DMS79 (cell line): ENCODE measurements at regions not wholly inside any gene's neighbourhood (a gene's known extent, or its start where the extent isn't known, plus 50 kb on each side); places are given as distances from the start of the nearest gene placed in this dataset.

Experiments
- DNase-seq: peaks from one replicate; lab custom pipeline; 2025; lab: John Stamatoyannopoulos, UW

- no peak for DNase-seq
These were observed 841.1 kb upstream of the TMPRSS15 start for GRCh38 chr21:19244502-19245187.

GRCh38 chr21:19245188-19245580, 841.6 kb upstream of the TMPRSS15 start:
- no peak for DNase-seq

GRCh38 chr21:19246018-19246417, 842.4 kb upstream of the TMPRSS15 start:
- DNase-seq = no peak

- DNase-seq = no peak
These were observed 853.5 kb upstream of the TMPRSS15 start for GRCh38 chr21:19256934-19257660.

- DNase-seq = no peak
These were observed 858.3 kb upstream of the TMPRSS15 start for GRCh38 chr21:19261731-19262376.

- no peak for DNase-seq
These were observed 863.1 kb upstream of the TMPRSS15 start for GRCh38 chr21:19266636-19267035.

GRCh38 chr21:19268686-19269085, 865.1 kb upstream of the TMPRSS15 start:
- no peak for DNase-seq

- DNase-seq = no peak
These were observed 871.5 kb upstream of the TMPRSS15 start for GRCh38 chr21:19275065-19275464.

GRCh38 chr21:19276665-19277064, 873.1 kb upstream of the TMPRSS15 start:
- no peak for DNase-seq

GRCh38 chr21:19286876-19287275, 883.3 kb upstream of the TMPRSS15 start:
- DNase-seq = no peak

GRCh38 chr21:19290328-19290727, 886.7 kb upstream of the TMPRSS15 start:
- no peak for DNase-seq

GRCh38 chr21:19320291-19320690, 916.7 kb upstream of the TMPRSS15 start:
- DNase-seq = no peak

- DNase-seq = no peak
These were observed 918.1 kb upstream of the TMPRSS15 start for GRCh38 chr21:19321688-19322087.

GRCh38 chr21:19322360-19322759, 918.8 kb upstream of the TMPRSS15 start:
- DNase-seq = no peak

- DNase-seq = no peak
These were observed 923.1 kb upstream of the TMPRSS15 start for GRCh38 chr21:19326531-19327319.

- DNase-seq = no peak
These were observed 925.4 kb upstream of the TMPRSS15 start for GRCh38 chr21:19328954-19329353.

GRCh38 chr21:19340303-19340702, 936.7 kb upstream of the TMPRSS15 start:
- DNase-seq = peak; percentile 47

- no peak for DNase-seq
These were observed 937.4 kb upstream of the TMPRSS15 start for GRCh38 chr21:19340954-19341353.

GRCh38 chr21:19343711-19344110, 940.1 kb upstream of the TMPRSS15 start:
- no peak for DNase-seq

- no peak for DNase-seq
These were observed 946.7 kb upstream of the TMPRSS15 start for GRCh38 chr21:19350286-19350685.

- DNase-seq = peak; percentile 12
These were observed 949.7 kb upstream of the TMPRSS15 start for GRCh38 chr21:19353256-19353655.

GRCh38 chr21:19368944-19369343, 965.4 kb upstream of the TMPRSS15 start:
- no peak for DNase-seq
